Thoracic aorta (tissue), 2 donors: ENCODE measurements at regions not wholly inside any gene's neighbourhood (a gene's known extent, or its start where the extent isn't known, plus 50 kb on each side); places are given as distances from the start of the nearest gene placed in this dataset.

Source experiments
- ATAC-seq: fragments of 150-250 bp; one replicate; pipeline ENCODE4 v1.8.0; 2017; ENCODE audit warnings: low read depth; ENCODE audit not compliant: insufficient number of reproducible peaks, low FRiP score
- DNase-seq: peaks from one replicate; pipeline ENCODE4 v3.0.0-alpha.2; 2020; ENCODE audit warnings: low spot score
- H3K27ac ChIP-seq, 2 donors: fragments of 200-600 bp; sonication (generic); 1 replicate in 1 of 2; 2 replicates in 1 of 2; pipeline ENCODE4 v1.5.1; 2016; ENCODE audit warnings: mild to moderate bottlenecking in 2 of 2, moderate library complexity in 2 of 2
- H3K27me3 ChIP-seq: fragments of 200-600 bp; sonication (generic); replicated peaks from 2 replicates; pipeline ENCODE4 v1.6.0; 2016; ENCODE audit warnings: mild to moderate bottlenecking; ENCODE audit not compliant: insufficient read depth
- H3K36me3 ChIP-seq: fragments of 200-600 bp; sonication (generic); one replicate; pipeline ENCODE4 v1.5.1; 2016
- H3K4me1 ChIP-seq, 2 donors: fragments of 200-600 bp; sonication (generic); 1 replicate in 1 of 2; 2 replicates in 1 of 2; pipeline versions ENCODE4 v1.5.1 to v1.6.0; 2016; ENCODE audit warnings: low read depth in 2 of 2, mild to moderate bottlenecking in 1 of 2; ENCODE audit not compliant: control insufficient read depth in 1 of 2
- H3K4me3 ChIP-seq: fragments of 200-600 bp; sonication (generic); 2 replicates; pipeline ENCODE4 v1.5.1; 2016; ENCODE audit warnings: mild to moderate bottlenecking
- H3K9me3 ChIP-seq: fragments of 200-600 bp; sonication (generic); 2 replicates; pipeline ENCODE4 v1.5.1; 2016
- TF ChIP-seq, protein P1 (sequence below): fragments of 200-600 bp; sonication (generic); IDR thresholded peaks from one replicate; pipeline ENCODE4 v1.5.1; 2019; ENCODE audit warnings: antibody characterized with exemption

DNA sequence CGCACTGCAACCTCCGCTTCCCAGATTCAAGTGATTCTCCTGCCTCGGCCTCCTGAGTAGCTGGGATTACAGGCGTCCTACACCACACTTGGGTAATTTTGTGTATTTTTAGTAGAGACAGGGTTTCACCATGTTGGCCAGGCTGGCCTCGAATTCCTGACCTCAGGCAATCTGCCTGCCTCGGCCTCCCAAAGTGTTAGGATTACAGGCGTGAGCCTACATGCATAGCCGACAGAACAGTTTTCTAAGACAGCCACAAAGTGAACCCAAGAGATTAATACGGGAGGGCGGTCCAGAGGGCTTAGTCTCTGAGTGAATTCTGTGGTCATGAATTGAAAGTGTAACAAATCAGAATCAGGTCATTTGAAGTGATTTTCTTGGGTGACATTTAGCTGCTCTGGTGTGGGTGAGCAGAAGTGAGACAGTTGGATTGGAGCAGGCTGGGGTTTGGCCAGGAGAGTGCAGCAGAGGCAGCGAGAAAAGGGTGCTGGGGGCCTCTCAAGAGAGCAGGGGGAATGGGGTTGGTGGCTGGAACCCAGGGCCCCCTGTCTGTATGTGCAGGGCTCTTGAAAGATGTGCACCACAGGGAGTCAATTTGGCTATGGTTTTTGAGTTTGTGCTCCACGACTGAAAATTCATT lies 231.4 kb upstream of the WSCD1 start:
- no peaks in the 10 kb centered on the region for H3K9me3 ChIP-seq
- DNase-seq = no peak
- TF ChIP-seq, protein P1, sequence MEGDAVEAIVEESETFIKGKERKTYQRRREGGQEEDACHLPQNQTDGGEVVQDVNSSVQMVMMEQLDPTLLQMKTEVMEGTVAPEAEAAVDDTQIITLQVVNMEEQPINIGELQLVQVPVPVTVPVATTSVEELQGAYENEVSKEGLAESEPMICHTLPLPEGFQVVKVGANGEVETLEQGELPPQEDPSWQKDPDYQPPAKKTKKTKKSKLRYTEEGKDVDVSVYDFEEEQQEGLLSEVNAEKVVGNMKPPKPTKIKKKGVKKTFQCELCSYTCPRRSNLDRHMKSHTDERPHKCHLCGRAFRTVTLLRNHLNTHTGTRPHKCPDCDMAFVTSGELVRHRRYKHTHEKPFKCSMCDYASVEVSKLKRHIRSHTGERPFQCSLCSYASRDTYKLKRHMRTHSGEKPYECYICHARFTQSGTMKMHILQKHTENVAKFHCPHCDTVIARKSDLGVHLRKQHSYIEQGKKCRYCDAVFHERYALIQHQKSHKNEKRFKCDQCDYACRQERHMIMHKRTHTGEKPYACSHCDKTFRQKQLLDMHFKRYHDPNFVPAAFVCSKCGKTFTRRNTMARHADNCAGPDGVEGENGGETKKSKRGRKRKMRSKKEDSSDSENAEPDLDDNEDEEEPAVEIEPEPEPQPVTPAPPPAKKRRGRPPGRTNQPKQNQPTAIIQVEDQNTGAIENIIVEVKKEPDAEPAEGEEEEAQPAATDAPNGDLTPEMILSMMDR = no peak

DNA sequence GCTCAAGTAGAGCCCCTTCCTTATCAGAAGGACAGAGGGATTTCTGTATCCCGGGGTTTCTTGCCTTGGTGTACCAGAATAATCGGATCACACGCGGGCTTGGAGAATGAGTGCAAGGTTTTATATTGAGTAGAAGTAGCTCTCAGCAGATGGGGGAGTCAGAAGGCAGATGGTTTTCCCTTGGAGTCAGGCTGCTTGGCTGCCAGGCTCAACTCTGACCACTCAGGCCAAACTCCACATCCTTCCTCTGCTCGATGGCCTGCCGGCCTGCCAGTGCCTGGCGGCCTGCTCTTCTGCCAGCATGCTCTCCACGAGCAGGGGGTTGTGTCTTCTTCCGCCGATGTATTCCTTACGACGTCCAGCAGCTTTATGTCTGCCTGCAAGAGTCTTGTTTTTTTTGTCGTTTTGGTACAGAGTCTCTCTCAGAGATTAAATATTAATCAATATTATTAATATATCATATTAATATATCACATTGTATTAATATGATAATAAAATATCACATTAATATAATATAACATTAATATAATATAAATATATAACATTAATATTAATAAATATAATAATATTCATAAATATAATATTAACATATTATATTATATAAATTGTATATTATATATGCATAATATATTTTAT lies 229.2 kb upstream of the WSCD1 start:
- DNase-seq (no peak), ATAC-seq (no peak)
- no peaks in the 10 kb centered on the region for H3K4me1 ChIP-seq
- TF ChIP-seq, protein P1 = no peak
- H3K27me3 ChIP-seq = no peaks in the 10 kb centered on the region
- H3K4me3 ChIP-seq = no peak overlapping the region
- H3K27ac ChIP-seq = no peak overlapping the region
- H3K36me3 ChIP-seq = no peaks in the 10 kb centered on the region
- H3K9me3 ChIP-seq = no peaks in the 10 kb centered on the region

More for the DNA sequence above, 231.4 kb upstream of the WSCD1 start:
- ATAC-seq = no peak
- no peaks in the 10 kb centered on the region for H3K36me3 ChIP-seq
- no peaks in the 10 kb centered on the region for H3K27me3 ChIP-seq
- H3K4me1 ChIP-seq = no peaks in the 10 kb centered on the region
- no peak overlapping the region for H3K4me3 ChIP-seq
- no peak overlapping the region for H3K27ac ChIP-seq

DNA sequence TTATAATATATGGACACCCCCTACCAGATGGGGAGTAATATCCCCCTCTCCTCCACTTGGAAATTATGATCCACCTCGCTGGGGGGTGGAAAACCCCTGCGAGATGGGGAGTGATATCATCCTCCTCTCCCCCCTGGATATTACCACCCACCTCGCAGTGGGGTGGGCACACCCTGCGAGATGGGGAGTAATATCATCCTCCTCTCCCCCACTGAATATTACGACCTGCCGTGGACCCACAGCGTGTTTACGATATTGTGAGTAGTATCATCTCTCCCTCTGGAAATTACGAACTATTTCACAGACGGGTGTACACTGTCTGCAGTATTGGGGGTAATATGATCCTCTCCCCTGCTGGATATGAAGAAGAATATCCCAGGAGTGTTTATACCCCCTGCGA lies 228.3 kb upstream of the WSCD1 start:
- no peaks in the 10 kb centered on the region for H3K9me3 ChIP-seq
- no peak overlapping the region for H3K27ac ChIP-seq
- no peaks in the 10 kb centered on the region for H3K4me1 ChIP-seq
- ATAC-seq (no peak), DNase-seq (no peak)
- no peaks in the 10 kb centered on the region for H3K36me3 ChIP-seq
- TF ChIP-seq, protein P1 = no peak
- no peak overlapping the region for H3K4me3 ChIP-seq
- H3K27me3 ChIP-seq = no peaks in the 10 kb centered on the region

DNA sequence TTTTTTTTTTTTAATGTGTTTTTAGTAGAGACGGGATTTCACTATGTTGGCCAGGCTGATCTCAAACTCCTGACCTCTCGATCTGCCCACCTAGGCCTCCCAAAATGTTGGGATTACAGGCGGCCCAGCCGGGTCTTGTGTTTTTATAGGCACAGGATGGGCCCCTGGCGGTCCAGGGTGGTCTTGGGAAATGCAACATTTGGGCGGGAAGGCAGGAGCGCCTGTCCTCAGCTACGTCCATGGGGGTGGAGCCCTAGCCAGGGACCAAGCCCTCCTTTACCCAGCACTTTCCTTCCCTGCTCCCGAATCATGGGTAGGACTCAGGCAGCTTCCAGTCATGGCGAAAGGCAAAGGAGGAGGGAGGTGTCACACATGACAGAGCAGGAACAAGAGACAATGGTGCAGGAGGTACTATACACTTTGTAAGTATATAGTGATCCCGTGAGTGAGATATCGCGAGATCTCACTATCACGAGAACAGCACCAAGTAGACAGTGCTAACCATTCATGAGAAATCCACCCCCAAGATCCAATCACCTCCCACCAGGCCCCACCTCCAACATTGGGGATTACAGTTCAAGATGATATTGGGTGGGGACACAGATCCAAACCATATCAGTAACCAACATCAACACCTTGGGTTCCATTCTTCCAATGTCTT lies 226.7 kb upstream of the WSCD1 start:
- Histone ChIP-seq H3K27me3 (no peaks in the 10 kb centered on the region), H3K36me3 (no peaks in the 10 kb centered on the region), H3K9me3 (no peaks in the 10 kb centered on the region), H3K4me3 (no peak overlapping the region), H3K27ac (no peak overlapping the region), H3K4me1 (no peaks in the 10 kb centered on the region)
- TF ChIP-seq, protein P1 = no peak
- no peak for DNase-seq
- ATAC-seq = no peak

GRCh38 chr17:5846001-5846400 lies 224.2 kb upstream of the WSCD1 start:
- Histone ChIP-seq H3K27me3 (no peaks in the 10 kb centered on the region), H3K4me3 (no peak overlapping the region), H3K4me1 (no peaks in the 10 kb centered on the region), H3K36me3 (no peaks in the 10 kb centered on the region), H3K27ac (no peak overlapping the region), H3K9me3 (no peaks in the 10 kb centered on the region)
- DNase-seq (no peak), ATAC-seq (no peak)
- TF ChIP-seq, protein P1 = no peak
